OCI-LY7 (cell line): ENCODE measurements at regions not wholly inside any gene's neighbourhood (a gene's known extent, or its start where the extent isn't known, plus 50 kb on each side); places are given as distances from the start of the nearest gene placed in this dataset.

ENCODE experiments used
- EZH2phosphoT487 ChIP-seq: fragments of 200-600 bp; sonication (generic); IDR thresholded peaks from 2 replicates; pipeline ENCODE4 v1.6.1; 2018; ENCODE audit warnings: low read depth, borderline replicate concordance, mild to moderate bottlenecking, mixed run types, antibody characterized with exemption, low read length, moderate library complexity, mixed read lengths
- TF ChIP-seq, protein P1 (sequence below): fragments of 200-600 bp; sonication (generic); conservative IDR thresholded peaks from 2 replicates; pipeline ENCODE4 v1.5.1; 2014; ENCODE audit warnings: mild to moderate bottlenecking, antibody characterized with exemption, low read length, moderate library complexity, mixed read lengths

DNA sequence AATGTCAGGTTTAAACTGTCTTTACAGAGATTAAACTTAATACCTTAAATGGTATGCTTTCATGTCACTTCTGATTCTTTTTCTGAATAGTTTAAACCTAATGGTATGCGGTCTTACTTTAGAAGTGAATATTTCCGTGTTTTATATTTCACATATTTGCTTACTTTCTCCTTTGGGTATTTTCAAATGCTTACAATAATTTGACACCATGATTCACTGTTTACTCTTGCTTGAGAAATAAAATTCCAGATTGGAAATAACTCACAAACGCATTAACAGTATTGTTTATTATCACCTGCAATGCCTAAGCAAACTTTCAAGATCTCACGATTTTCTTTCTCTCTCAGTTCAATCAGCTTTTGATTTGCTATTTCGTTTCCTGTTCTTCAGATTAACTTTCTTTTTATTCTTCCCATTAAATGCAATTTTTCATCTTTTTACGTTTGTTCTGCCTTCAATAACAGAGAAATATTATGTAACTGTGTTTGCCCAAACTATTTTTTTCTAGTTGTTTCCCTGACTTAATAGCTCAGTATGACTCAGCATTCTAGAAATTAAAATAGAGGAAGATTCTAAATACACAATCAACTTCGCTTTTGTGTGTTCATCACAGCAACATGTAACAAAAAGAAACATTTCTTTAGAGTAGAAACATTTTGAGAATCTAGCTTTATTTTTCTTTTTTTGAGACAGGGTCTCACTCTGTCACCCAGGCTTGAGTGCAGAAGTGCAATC, 955.5 kb upstream of the PRKX start:
- TF ChIP-seq, protein P1, sequence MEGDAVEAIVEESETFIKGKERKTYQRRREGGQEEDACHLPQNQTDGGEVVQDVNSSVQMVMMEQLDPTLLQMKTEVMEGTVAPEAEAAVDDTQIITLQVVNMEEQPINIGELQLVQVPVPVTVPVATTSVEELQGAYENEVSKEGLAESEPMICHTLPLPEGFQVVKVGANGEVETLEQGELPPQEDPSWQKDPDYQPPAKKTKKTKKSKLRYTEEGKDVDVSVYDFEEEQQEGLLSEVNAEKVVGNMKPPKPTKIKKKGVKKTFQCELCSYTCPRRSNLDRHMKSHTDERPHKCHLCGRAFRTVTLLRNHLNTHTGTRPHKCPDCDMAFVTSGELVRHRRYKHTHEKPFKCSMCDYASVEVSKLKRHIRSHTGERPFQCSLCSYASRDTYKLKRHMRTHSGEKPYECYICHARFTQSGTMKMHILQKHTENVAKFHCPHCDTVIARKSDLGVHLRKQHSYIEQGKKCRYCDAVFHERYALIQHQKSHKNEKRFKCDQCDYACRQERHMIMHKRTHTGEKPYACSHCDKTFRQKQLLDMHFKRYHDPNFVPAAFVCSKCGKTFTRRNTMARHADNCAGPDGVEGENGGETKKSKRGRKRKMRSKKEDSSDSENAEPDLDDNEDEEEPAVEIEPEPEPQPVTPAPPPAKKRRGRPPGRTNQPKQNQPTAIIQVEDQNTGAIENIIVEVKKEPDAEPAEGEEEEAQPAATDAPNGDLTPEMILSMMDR, result no peak
- no peak for TF ChIP-seq EZH2phosphoT487
